CD14-positive monocyte (primary cell): ENCODE measurements at regions not wholly inside any gene's neighbourhood (a gene's known extent, or its start where the extent isn't known, plus 50 kb on each side); places are given as distances from the start of the nearest gene placed in this dataset.

Experiments used
- DNase-seq, 3 donors: peaks; one replicate each; pipeline ENCODE4 v3.0.0-alpha.2; 2011 to 2022
- H2AFZ ChIP-seq: 2 replicates; pipeline ENCODE4 v1.6.0; 2012; ENCODE audit warnings: mild to moderate bottlenecking, low read depth, low read length, inconsistent platforms; ENCODE audit not compliant: insufficient read depth, poor library complexity, severe bottlenecking
- H3K27ac ChIP-seq, 2 donors: 1 replicate in 1 of 2; 2 replicates in 1 of 2; pipeline ENCODE4 v1.5.1; 2012 to 2013; ENCODE audit warnings: low read length in 2 of 2, control low read depth in 1 of 2, inconsistent platforms in 1 of 2, low read depth in 1 of 2, mild to moderate bottlenecking in 1 of 2
- H3K27me3 ChIP-seq, 2 donors: one replicate each; pipeline versions ENCODE4 v1.6.0 to v1.6.1; 2011 to 2013; ENCODE audit warnings: low read length in 2 of 2; ENCODE audit not compliant: control insufficient read depth in 2 of 2, insufficient read depth in 2 of 2
- H3K36me3 ChIP-seq, 2 donors: replicated peaks in 1 of 2; 1 replicate in 1 of 2; 2 replicates in 1 of 2; pipeline versions ENCODE4 v1.5.1 to v1.6.1; 2012 to 2013; ENCODE audit warnings: low read length in 2 of 2, control low read depth in 1 of 2, inconsistent platforms in 1 of 2, mild to moderate bottlenecking in 1 of 2; ENCODE audit not compliant: insufficient read depth in 2 of 2, control insufficient read depth in 1 of 2
- H3K4me1 ChIP-seq, 2 donors: 1 replicate in 1 of 2; 2 replicates in 1 of 2; pipeline versions ENCODE4 v1.5.1 to v1.6.1; 2012 to 2013; ENCODE audit warnings: low read length in 2 of 2, control low read depth in 1 of 2, inconsistent platforms in 1 of 2, mild to moderate bottlenecking in 1 of 2, moderate library complexity in 1 of 2; ENCODE audit not compliant: insufficient read depth in 2 of 2, control insufficient read depth in 1 of 2
- H3K4me2 ChIP-seq: replicated peaks from 2 replicates; pipeline ENCODE3; 2012; ENCODE audit warnings: low read length, moderate library complexity, mild to moderate bottlenecking; ENCODE audit not compliant: poor library complexity, severe bottlenecking; ENCODE audit errors: extremely low read depth
- H3K4me3 ChIP-seq, 3 experiments: fragments of 200-600 bp in 1 of 3; sonication (generic) in 1 of 3; replicated peaks in 1 of 3; 1 replicate in 2 of 3; 2 replicates in 1 of 3; pipeline ENCODE4 v1.5.1; 2011 to 2013; ENCODE audit warnings: low read length in 3 of 3, mild to moderate bottlenecking in 3 of 3, control low read depth in 2 of 3, low read depth in 2 of 3, inconsistent platforms in 1 of 3, moderate library complexity in 1 of 3
- H3K79me2 ChIP-seq: 2 replicates; pipeline ENCODE4 v1.6.0; 2012; ENCODE audit warnings: mild to moderate bottlenecking, control low read depth, inconsistent platforms, low read length, moderate library complexity; ENCODE audit not compliant: insufficient read depth
- H3K9ac ChIP-seq: 2 replicates; pipeline ENCODE4 v1.6.0; 2017; ENCODE audit warnings: low read length, mild to moderate bottlenecking; ENCODE audit not compliant: insufficient read depth, poor library complexity, severe bottlenecking
- H3K9me3 ChIP-seq, 2 donors: replicated peaks in 1 of 2; 1 replicate in 1 of 2; 2 replicates in 1 of 2; pipeline versions ENCODE4 v1.5.1 to v1.6.1; 2012 to 2013; ENCODE audit warnings: low read length in 2 of 2, control low read depth in 1 of 2; ENCODE audit not compliant: control insufficient read depth in 1 of 2, insufficient read depth in 1 of 2
- H4K20me1 ChIP-seq: 2 replicates; pipeline ENCODE4 v1.6.0; 2012; ENCODE audit warnings: mild to moderate bottlenecking, low read length, control low read depth, moderate library complexity; ENCODE audit not compliant: insufficient read depth
- H3K27ac Mint-ChIP-seq, 7 donors: one replicate each; pipeline ENCODE4 v1.8.0; 2020; ENCODE audit warnings: mild to moderate bottlenecking in 7 of 7, mixed read lengths in 7 of 7, moderate library complexity in 6 of 7, inconsistent platforms in 2 of 7
- H3K27me3 Mint-ChIP-seq, 3 donors: one replicate each; pipeline ENCODE4 v1.8.0; 2021 to 2022; ENCODE audit warnings: low read depth in 3 of 3, mild to moderate bottlenecking in 3 of 3, mixed read lengths in 3 of 3, moderate library complexity in 3 of 3, inconsistent platforms in 1 of 3
- H3K36me3 Mint-ChIP-seq, 2 donors: one replicate each; pipeline ENCODE4 v1.8.0; 2020; ENCODE audit warnings: mixed read lengths in 2 of 2, inconsistent platforms in 1 of 2, mild to moderate bottlenecking in 1 of 2
- H3K4me1 Mint-ChIP-seq: one replicate; pipeline ENCODE4 v1.8.0; 2020; ENCODE audit warnings: mild to moderate bottlenecking, mixed read lengths
- H3K4me3 Mint-ChIP-seq, 2 donors: one replicate each; pipeline ENCODE4 v1.8.0; 2020; ENCODE audit warnings: mild to moderate bottlenecking in 2 of 2, mixed read lengths in 2 of 2, moderate library complexity in 1 of 2
- H3K9me3 Mint-ChIP-seq, 7 donors: one replicate each; pipeline ENCODE4 v1.8.0; 2020 to 2022; ENCODE audit warnings: mixed read lengths in 7 of 7, mild to moderate bottlenecking in 6 of 7, moderate library complexity in 6 of 7, inconsistent platforms in 2 of 7
- CTCF ChIP-seq: fragments of 200-600 bp; IDR thresholded peaks from one replicate; pipeline ENCODE4 v1.8.0; 2022; ENCODE audit warnings: antibody characterized with exemption, mild to moderate bottlenecking
- WGBS: methylation state at CpG from one replicate; pipeline ENCODE4 v1.1.5; 2013; ENCODE audit warnings: missing lambda C conversion rate; ENCODE audit not compliant: insufficient coverage; 5-methylcytosine and 5-hydroxymethylcytosine counted together
- intact Hi-C, 2 donors: fragments of 100-400 bp; cut with micrococcal nuclease; formaldehyde crosslinking; loops; one replicate each; pipeline versions ENCODE4 v1.15.0 to v1.15.1; 2023

GRCh38 chr5:67969176-67969575 is 246.4 kb upstream of the PIK3R1 start:
- peaks cover 0 to 2% (median 0%) of the 10 kb centered on the region in 7 donors for H3K9me3 Mint-ChIP-seq
- intact Hi-C loops, result no loop called here
- no peaks in the 10 kb centered on the region for H3K27me3 ChIP-seq
- no peak for TF ChIP-seq CTCF
- no peaks in the 10 kb centered on the region for H3K79me2 ChIP-seq
- no CpG with 5 or more reads among the region's 2 CpGs for WGBS
- peaks cover 0 to 2% (median 1%) of the 10 kb centered on the region in 3 donors for H3K27me3 Mint-ChIP-seq
- H3K36me3 ChIP-seq, result no peaks in the 10 kb centered on the region
- no peak overlapping the region for H2AFZ ChIP-seq
- peaks cover 8 to 9% of the 10 kb centered on the region in 2 donors for H3K4me1 ChIP-seq
- H3K4me2 ChIP-seq, result no peak overlapping the region
- no peaks in the 10 kb centered on the region for H4K20me1 ChIP-seq
- no peak for DNase-seq
- no peak overlapping the region for H3K27ac ChIP-seq
- no peaks in the 10 kb centered on the region for H3K36me3 Mint-ChIP-seq
- H3K9me3 ChIP-seq, result no peaks in the 10 kb centered on the region
- H3K4me3 ChIP-seq, result no peak overlapping the region
- H3K4me3 Mint-ChIP-seq, result no peak overlapping the region
- H3K4me1 Mint-ChIP-seq, result peaks cover 22% of the 10 kb centered on the region
- H3K27ac Mint-ChIP-seq, result no peak overlapping the region
- H3K9ac ChIP-seq, result no peak overlapping the region

- no peak overlapping the region for H3K27ac Mint-ChIP-seq
- no peak overlapping the region for H2AFZ ChIP-seq
- no peaks in the 10 kb centered on the region for H3K36me3 Mint-ChIP-seq
- H4K20me1 ChIP-seq, result no peaks in the 10 kb centered on the region
- H3K79me2 ChIP-seq, result no peaks in the 10 kb centered on the region
- H3K27ac ChIP-seq, result no peak overlapping the region
- intact Hi-C loops, result no loop called here
- no peak overlapping the region for H3K4me2 ChIP-seq
- H3K4me1 Mint-ChIP-seq, result peaks cover 12% of the 10 kb centered on the region
- no peak for DNase-seq
- no peak overlapping the region for H3K4me3 ChIP-seq
- no peaks in the 10 kb centered on the region for H3K9me3 ChIP-seq
- no peak for TF ChIP-seq CTCF
- peaks cover 0 to 1% (median 0%) of the 10 kb centered on the region in 3 donors for H3K27me3 Mint-ChIP-seq
- H3K27me3 ChIP-seq, result no peaks in the 10 kb centered on the region
- peaks cover 0 to 2% (median 0%) of the 10 kb centered on the region in 7 donors for H3K9me3 Mint-ChIP-seq
- H3K4me1 ChIP-seq, result peaks cover 8 to 9% of the 10 kb centered on the region in 2 donors
- no peak overlapping the region for H3K4me3 Mint-ChIP-seq
- H3K36me3 ChIP-seq, result no peaks in the 10 kb centered on the region
- H3K9ac ChIP-seq, result no peak overlapping the region
- WGBS, result no CpG with 5 or more reads among the region's 1 CpG
Measured at GRCh38 chr5:67966712-67967111, 248.8 kb upstream of the PIK3R1 start.
